ENCODE measurements at regions not wholly inside any gene's neighbourhood (a gene's known extent, or its start where the extent isn't known, plus 50 kb on each side); places are given as distances from the start of the nearest gene placed in this dataset.

DNA sequence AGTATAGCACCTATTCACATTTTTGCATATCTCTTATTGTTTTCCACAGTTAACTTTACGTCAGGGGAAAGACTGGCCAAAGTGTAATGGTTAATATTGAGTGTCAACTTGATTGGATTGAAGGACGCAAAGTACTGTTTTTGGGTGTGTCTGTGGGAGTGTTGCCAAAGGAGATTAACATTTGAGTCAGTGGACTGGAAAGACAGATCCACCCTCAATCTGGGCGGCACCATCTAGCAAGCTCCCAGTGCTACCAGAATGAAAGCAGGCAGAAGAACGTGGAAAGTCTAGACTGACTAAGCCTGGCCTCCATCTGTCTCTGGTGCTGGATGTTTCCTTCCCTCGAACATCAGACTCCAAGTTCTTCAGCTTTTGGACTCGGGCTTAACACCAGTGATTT lies 1900.7 kb upstream of the RAG2 start:
- ATAC-seq = no peak
- Mint-ChIP-seq H3K9me3 (peaks cover 3% of the 10 kb centered on the region), H3K4me3 (no peak overlapping the region), H3K27ac (no peak overlapping the region), H3K27me3 (no peaks in the 10 kb centered on the region), H3K36me3 (no peaks in the 10 kb centered on the region), H3K4me1 (no peaks in the 10 kb centered on the region)

GRCh38 chr11:38491986-38492385 lies 1894.0 kb upstream of the RAG2 start:
- no peaks in the 10 kb centered on the region for H3K4me1 Mint-ChIP-seq
- no peak overlapping the region for H3K4me3 Mint-ChIP-seq
- H3K27ac Mint-ChIP-seq = no peak overlapping the region
- no peaks in the 10 kb centered on the region for H3K36me3 Mint-ChIP-seq
- peaks cover 12% of the 10 kb centered on the region for H3K9me3 Mint-ChIP-seq
- no peaks in the 10 kb centered on the region for H3K27me3 Mint-ChIP-seq
- ATAC-seq = no peak

- ATAC-seq = no peak
- peaks cover under 1% of the 10 kb centered on the region for H3K9me3 Mint-ChIP-seq
- no peak overlapping the region for H3K27ac Mint-ChIP-seq
- no peak overlapping the region for H3K4me3 Mint-ChIP-seq
- no peaks in the 10 kb centered on the region for H3K27me3 Mint-ChIP-seq
- no peaks in the 10 kb centered on the region for H3K4me1 Mint-ChIP-seq
- H3K36me3 Mint-ChIP-seq = no peaks in the 10 kb centered on the region
These were observed 1883.4 kb upstream of the RAG2 start for GRCh38 chr11:38481391-38481790.

DNA sequence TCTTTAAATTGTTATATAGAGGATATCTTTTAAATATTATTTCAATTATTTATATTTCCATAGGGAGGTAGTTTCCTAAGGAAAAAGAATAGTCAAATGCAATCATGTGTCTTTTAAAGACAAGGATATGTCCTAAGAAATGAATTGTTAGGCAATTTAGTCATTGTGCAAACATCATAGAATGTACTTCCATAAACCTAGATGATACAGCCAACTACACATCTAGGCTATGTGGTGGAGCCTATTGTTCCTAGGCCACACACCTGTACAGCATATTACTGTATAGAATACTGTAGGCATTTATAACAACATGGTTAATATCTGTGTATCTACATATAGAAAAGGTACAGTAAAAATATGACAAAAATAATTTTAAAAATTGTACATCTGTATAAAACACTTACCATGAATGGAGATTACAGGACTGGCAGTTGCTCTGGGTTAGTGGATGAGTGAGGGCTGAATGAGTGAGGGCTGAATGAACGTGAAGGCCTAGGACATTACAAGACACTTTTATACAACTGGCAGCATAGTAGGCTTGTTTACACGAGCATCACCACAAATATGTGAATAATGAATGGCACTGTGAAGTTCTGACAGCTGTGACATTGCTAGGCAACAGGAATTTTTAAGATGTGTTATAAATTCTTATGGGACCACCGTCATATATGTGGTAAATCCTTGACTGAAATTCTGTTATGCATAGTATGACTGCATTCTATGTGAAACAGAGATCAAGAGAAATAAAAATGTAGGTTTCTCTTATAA lies 1879.0 kb upstream of the RAG2 start:
- no peak for ATAC-seq
- H3K4me1 Mint-ChIP-seq = no peaks in the 10 kb centered on the region
- H3K4me3 Mint-ChIP-seq = no peak overlapping the region
- no peak overlapping the region for H3K27ac Mint-ChIP-seq
- H3K9me3 Mint-ChIP-seq = peaks cover 4% of the 10 kb centered on the region
- no peaks in the 10 kb centered on the region for H3K27me3 Mint-ChIP-seq
- H3K36me3 Mint-ChIP-seq = no peaks in the 10 kb centered on the region

DNA sequence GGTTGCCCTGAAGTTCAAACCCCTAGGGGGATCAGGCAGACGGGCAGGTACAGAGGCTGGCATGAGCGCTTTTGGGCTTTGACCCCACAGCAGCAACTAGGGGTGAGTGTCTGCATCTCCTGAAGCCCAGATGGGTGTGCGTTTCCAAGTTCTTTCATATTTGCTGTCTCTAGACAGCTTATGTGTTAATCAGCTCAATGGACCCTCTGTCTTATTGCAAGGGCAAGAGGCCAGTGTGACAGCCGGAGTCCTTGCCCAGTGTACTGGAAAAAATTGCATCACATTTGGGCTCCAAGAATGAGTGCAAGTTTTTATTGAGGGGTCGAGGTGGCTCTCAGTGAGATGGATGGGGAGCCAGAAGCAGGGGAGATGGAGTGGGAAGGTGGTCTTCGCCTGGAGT lies 1863.7 kb upstream of the RAG2 start:
- ATAC-seq = no peak
- H3K9me3 Mint-ChIP-seq = no peaks in the 10 kb centered on the region
- H3K36me3 Mint-ChIP-seq = no peaks in the 10 kb centered on the region
- H3K27me3 Mint-ChIP-seq = no peaks in the 10 kb centered on the region
- H3K4me1 Mint-ChIP-seq = no peaks in the 10 kb centered on the region
- no peak overlapping the region for H3K27ac Mint-ChIP-seq
- H3K4me3 Mint-ChIP-seq = no peak overlapping the region

DNA sequence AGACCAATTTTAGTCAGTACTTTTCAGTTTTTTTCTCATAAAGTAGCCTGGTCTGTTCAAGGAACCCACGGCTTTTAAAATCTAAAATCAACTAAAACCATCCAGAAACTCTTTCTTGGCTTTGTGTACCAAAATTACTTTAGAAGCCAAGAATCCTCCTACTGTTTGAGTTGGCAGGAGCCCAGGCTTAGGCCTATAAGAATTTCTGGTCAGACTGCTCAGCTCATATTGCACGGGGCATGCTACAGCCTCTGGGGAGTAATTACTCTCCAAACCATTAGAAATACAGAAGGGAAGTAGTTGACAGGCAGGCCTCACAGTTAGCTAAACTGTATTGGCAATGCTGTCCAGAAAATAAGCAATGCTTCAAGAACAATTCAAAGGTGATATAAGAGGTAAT lies 1862.9 kb upstream of the RAG2 start:
- Mint-ChIP-seq H3K27ac (no peak overlapping the region), H3K36me3 (no peaks in the 10 kb centered on the region), H3K4me3 (no peak overlapping the region), H3K9me3 (no peaks in the 10 kb centered on the region), H3K4me1 (no peaks in the 10 kb centered on the region), H3K27me3 (no peaks in the 10 kb centered on the region)
- ATAC-seq = no peak

GRCh38 chr11:38460429-38460828 lies 1862.4 kb upstream of the RAG2 start:
- H3K4me3 Mint-ChIP-seq = no peak overlapping the region
- H3K27ac Mint-ChIP-seq = no peak overlapping the region
- H3K36me3 Mint-ChIP-seq = no peaks in the 10 kb centered on the region
- no peaks in the 10 kb centered on the region for H3K4me1 Mint-ChIP-seq
- no peaks in the 10 kb centered on the region for H3K9me3 Mint-ChIP-seq
- no peak for ATAC-seq
- no peaks in the 10 kb centered on the region for H3K27me3 Mint-ChIP-seq

- H3K27ac Mint-ChIP-seq = no peak overlapping the region
- no peaks in the 10 kb centered on the region for H3K36me3 Mint-ChIP-seq
- no peaks in the 10 kb centered on the region for H3K4me1 Mint-ChIP-seq
- peaks cover 3% of the 10 kb centered on the region for H3K9me3 Mint-ChIP-seq
- H3K27me3 Mint-ChIP-seq = no peaks in the 10 kb centered on the region
- H3K4me3 Mint-ChIP-seq = no peak overlapping the region
- ATAC-seq = no peak
These were observed 1858.3 kb upstream of the RAG2 start for GRCh38 chr11:38456371-38456770.

DNA sequence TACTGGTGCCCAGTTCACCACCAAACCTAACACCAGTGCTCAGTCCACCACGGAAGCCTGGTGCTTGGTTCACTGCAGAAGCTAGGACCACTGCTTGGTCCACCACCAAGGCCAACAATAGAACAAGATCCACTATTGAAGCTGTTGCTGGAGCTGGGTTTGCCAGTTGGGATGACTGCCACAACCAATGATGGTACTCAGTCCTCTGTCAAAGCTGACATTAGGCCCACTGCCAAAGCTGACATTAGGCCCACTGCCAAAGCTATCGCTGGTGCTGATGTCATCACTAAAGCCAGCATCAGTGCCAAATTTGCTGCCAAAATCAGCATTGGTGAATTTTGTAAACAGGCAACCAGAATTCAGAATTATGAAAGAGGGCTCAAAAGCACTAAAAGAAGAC lies 1850.2 kb upstream of the RAG2 start:
- no peak for ATAC-seq
- peaks cover 3% of the 10 kb centered on the region for H3K9me3 Mint-ChIP-seq
- no peak overlapping the region for H3K4me3 Mint-ChIP-seq
- H3K36me3 Mint-ChIP-seq = no peaks in the 10 kb centered on the region
- H3K27me3 Mint-ChIP-seq = no peaks in the 10 kb centered on the region
- no peak overlapping the region for H3K27ac Mint-ChIP-seq
- no peaks in the 10 kb centered on the region for H3K4me1 Mint-ChIP-seq

DNA sequence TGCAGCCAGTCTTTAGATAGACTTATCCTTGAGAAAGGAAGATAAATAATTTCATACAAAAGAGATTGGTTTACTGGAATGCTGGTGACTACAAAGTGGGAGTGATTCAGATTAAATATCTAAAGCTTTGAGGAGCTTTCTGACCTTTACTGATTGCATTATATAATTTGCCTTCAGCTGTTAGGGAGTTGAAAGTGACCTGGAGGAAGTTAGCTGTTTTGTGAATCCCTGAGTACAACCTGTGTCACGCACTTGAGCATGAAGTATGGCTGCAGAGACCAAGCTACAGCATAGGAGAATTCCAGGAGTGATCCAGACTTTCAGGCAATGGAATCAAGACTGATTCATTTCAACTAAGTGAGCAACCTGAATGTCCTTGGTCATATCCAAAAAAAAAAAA lies 1848.3 kb upstream of the RAG2 start:
- H3K27ac Mint-ChIP-seq = no peak overlapping the region
- H3K9me3 Mint-ChIP-seq = peaks cover 3% of the 10 kb centered on the region
- no peaks in the 10 kb centered on the region for H3K27me3 Mint-ChIP-seq
- no peak overlapping the region for H3K4me3 Mint-ChIP-seq
- H3K36me3 Mint-ChIP-seq = no peaks in the 10 kb centered on the region
- no peaks in the 10 kb centered on the region for H3K4me1 Mint-ChIP-seq
- ATAC-seq = no peak

DNA sequence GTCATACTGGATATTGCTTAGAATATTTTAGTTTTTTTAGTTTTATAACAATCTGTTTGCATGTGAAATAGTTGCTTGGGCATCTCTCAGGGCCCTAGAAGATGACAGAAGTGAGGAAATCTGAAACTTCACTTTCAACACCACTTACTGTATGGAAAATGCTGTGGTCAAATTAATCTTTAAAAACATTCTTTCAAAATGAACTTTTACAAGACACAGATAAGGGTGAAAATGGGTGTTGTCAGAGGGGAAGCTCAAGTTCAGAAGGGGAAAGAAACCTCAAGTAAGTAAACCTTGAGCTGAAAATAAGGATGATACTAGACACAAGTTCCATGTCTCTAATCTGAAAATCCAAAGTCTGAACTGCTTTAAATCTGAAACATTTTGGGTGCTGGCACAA lies 1840.1 kb upstream of the RAG2 start:
- H3K4me1 Mint-ChIP-seq = no peaks in the 10 kb centered on the region
- ATAC-seq = no peak
- no peak overlapping the region for H3K4me3 Mint-ChIP-seq
- peaks cover 12% of the 10 kb centered on the region for H3K9me3 Mint-ChIP-seq
- H3K27ac Mint-ChIP-seq = no peak overlapping the region
- H3K36me3 Mint-ChIP-seq = no peaks in the 10 kb centered on the region
- no peaks in the 10 kb centered on the region for H3K27me3 Mint-ChIP-seq

DNA sequence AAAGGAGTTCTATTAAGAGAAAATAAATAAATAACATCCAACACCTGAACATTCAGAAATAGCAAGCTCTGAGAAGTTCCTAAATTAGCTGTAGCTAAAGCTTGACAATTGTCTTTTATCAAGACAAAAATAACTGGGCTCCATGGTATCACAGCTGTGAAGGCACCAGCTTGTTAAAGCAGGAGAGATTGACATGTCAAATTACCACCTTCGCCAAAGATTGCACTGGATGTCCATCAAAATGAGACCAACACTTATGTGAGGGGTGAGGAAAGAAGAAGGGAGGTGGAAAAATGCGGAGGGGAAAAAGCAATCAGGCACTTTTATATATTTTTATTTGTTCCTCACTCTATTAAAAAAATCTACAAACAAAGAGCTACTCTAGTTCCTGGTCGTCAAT lies 1827.5 kb upstream of the RAG2 start:
- no peak for ATAC-seq
- Mint-ChIP-seq H3K4me3 (no peak overlapping the region), H3K27ac (no peak overlapping the region), H3K27me3 (no peaks in the 10 kb centered on the region), H3K9me3 (peaks cover 3% of the 10 kb centered on the region), H3K4me1 (no peaks in the 10 kb centered on the region), H3K36me3 (no peaks in the 10 kb centered on the region)

GRCh38 chr11:38423042-38423441 lies 1825.0 kb upstream of the RAG2 start:
- peaks cover 3% of the 10 kb centered on the region for H3K9me3 Mint-ChIP-seq
- no peaks in the 10 kb centered on the region for H3K36me3 Mint-ChIP-seq
- no peak overlapping the region for H3K4me3 Mint-ChIP-seq
- H3K4me1 Mint-ChIP-seq = no peaks in the 10 kb centered on the region
- no peaks in the 10 kb centered on the region for H3K27me3 Mint-ChIP-seq
- no peak overlapping the region for H3K27ac Mint-ChIP-seq
- no peak for ATAC-seq

DNA sequence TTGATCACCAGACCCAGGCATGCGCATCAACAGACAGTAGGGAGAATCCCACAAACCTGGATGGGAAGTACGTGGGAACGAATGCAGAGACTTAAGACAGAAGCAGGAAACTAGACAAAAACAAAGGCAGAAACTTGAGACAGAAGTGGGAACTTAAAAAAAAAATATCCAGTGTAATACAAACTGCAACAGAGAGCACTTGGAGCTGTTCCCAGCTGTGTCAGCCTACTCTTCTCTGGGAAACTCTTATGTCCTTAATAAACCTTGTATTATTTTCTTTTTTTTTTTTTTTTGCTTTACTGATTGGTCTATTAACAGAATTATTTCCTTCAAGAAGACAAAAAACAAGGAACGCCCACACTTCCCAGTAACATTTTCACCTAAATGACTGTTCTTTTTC lies 1818.1 kb upstream of the RAG2 start:
- H3K36me3 Mint-ChIP-seq = no peaks in the 10 kb centered on the region

GRCh38 chr11:38411149-38411548 lies 1813.1 kb upstream of the RAG2 start:
- Mint-ChIP-seq H3K27me3 (no peaks in the 10 kb centered on the region), H3K4me3 (no peak overlapping the region), H3K36me3 (no peaks in the 10 kb centered on the region), H3K9me3 (no peaks in the 10 kb centered on the region), H3K4me1 (no peaks in the 10 kb centered on the region), H3K27ac (no peak overlapping the region)
- no peak for ATAC-seq

More for the DNA sequence above, 1818.1 kb upstream of the RAG2 start:
- no peaks in the 10 kb centered on the region for H3K27me3 Mint-ChIP-seq
- peaks cover 3% of the 10 kb centered on the region for H3K9me3 Mint-ChIP-seq
- ATAC-seq = no peak
- no peaks in the 10 kb centered on the region for H3K4me1 Mint-ChIP-seq
- no peak overlapping the region for H3K27ac Mint-ChIP-seq
- no peak overlapping the region for H3K4me3 Mint-ChIP-seq

GRCh38 chr11:38402063-38402462 lies 1804.0 kb upstream of the RAG2 start:
- ATAC-seq = no peak
- Mint-ChIP-seq H3K27ac (no peak overlapping the region), H3K4me1 (no peaks in the 10 kb centered on the region), H3K36me3 (no peaks in the 10 kb centered on the region), H3K9me3 (peaks cover 15% of the 10 kb centered on the region), H3K4me3 (no peak overlapping the region), H3K27me3 (no peaks in the 10 kb centered on the region)

DNA sequence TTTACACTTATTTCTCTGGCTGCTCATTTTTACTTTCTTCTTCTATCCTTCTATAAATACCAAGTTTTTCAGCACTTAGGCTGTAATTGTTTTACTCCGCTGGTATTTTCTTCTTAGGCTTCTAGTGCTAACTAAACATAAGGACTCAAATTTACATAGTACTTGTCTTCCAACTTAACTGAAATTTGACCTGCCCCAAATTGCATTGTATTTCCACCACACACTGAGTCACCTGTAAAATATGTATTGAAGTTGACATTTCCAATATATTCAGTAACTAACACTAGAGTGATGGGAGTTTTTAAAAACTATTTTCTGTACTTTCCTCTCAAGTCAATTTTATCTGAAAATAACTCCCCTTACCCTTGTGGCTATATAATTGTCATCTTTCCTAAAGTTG lies 1794.1 kb upstream of the RAG2 start:
- no peak for ATAC-seq
- H3K9me3 Mint-ChIP-seq = no peaks in the 10 kb centered on the region
- no peak overlapping the region for H3K27ac Mint-ChIP-seq
- no peaks in the 10 kb centered on the region for H3K27me3 Mint-ChIP-seq
- no peaks in the 10 kb centered on the region for H3K36me3 Mint-ChIP-seq
- no peaks in the 10 kb centered on the region for H3K4me1 Mint-ChIP-seq
- H3K4me3 Mint-ChIP-seq = no peak overlapping the region

Measured in stimulated activated memory B cell treated with anti-CD40 and anti-IgM and Interleukin-4, amounts not matched to agents 10 μg/mL and 1 μg/mL and 100 μg/mL, for 72 hours (primary cell).